ENCODE measurements at regions not wholly inside any gene's neighbourhood (a gene's known extent, or its start where the extent isn't known, plus 50 kb on each side); places are given as distances from the start of the nearest gene placed in this dataset.

DNA sequence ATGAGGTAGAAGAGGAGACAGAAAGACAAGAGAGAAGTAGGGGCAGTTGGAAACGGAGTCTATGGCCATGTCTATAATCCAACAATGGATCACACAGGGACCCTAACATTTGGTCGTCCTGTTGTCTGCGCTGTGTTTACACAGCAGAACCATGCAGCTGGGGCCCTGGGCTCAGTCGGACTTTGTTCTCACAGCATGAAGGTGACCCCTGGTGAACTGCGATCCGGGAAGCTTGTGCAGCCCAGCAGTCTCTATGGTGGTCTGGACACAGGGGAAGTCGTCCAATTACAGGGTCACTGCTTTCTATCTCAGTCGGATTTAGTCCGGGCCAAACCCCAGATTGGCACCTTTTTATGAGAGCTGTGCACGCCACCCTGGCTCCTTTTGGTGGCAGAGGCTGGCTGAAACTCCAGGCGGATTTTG is 153.6 kb downstream of the FOXA2 start (continued):
- TF ChIP-seq, protein P1, sequence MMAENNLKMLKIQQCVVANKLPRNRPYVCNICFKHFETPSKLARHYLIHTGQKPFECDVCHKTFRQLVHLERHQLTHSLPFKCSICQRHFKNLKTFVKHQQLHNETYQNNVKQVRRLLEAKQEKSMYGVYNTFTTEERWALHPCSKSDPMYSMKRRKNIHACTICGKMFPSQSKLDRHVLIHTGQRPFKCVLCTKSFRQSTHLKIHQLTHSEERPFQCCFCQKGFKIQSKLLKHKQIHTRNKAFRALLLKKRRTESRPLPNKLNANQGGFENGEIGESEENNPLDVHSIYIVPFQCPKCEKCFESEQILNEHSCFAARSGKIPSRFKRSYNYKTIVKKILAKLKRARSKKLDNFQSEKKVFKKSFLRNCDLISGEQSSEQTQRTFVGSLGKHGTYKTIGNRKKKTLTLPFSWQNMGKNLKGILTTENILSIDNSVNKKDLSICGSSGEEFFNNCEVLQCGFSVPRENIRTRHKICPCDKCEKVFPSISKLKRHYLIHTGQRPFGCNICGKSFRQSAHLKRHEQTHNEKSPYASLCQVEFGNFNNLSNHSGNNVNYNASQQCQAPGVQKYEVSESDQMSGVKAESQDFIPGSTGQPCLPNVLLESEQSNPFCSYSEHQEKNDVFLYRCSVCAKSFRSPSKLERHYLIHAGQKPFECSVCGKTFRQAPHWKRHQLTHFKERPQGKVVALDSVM (CRISPR knock-in tag; IDR thresholded peaks at IDR 0.05) = no peak
- TF ChIP-seq MYC (CRISPR knock-in tag; IDR thresholded peaks at IDR 0.05; ENCODE audit: borderline replicate concordance) (peak; percentile 93), CENPX (CRISPR knock-in tag; IDR thresholded peaks at IDR 0.05) (no peak), NKX3-1 (CRISPR knock-in tag; IDR thresholded peaks at IDR 0.05) (peak; percentile 44; the same call in 1 of the 2 replicates), ONECUT2 (CRISPR knock-in tag; IDR thresholded peaks at IDR 0.05) (peak; percentile 66; the same call in 1 of the 2 replicates), ARNT (IDR thresholded peaks at IDR 0.05) (no peak), SAFB2 (CRISPR knock-in tag; IDR thresholded peaks at IDR 0.05; ENCODE audit: borderline replicate concordance, low read depth) (no peak; the same call in 1 of the 2 replicates), MTA1 (CRISPR knock-in tag; IDR thresholded peaks at IDR 0.05; ENCODE audit: borderline replicate concordance) (peak; percentile 97), CBX2 (IDR thresholded peaks at IDR 0.05; ENCODE audit: low read depth, low read length) (no peak), CBX2 (CRISPR knock-in tag; IDR thresholded peaks at IDR 0.05; ENCODE audit: low read depth) (no peak), ZNF101 (CRISPR knock-in tag; IDR thresholded peaks at IDR 0.05; ENCODE audit: borderline replicate concordance, low read depth) (no peak), POLR2AphosphoS2 (IDR thresholded peaks at IDR 0.05; ENCODE audit: low read depth, low read length) (no peak), ETV6 (CRISPR knock-in tag; conservative IDR thresholded peaks at IDR 0.05) (peak; percentile 61; the same call in 1 of the 2 replicates), ZNF724P (CRISPR knock-in tag; IDR thresholded peaks at IDR 0.05; ENCODE audit: borderline replicate concordance) (no peak; the same call in 1 of the 2 replicates)
- TF ChIP-seq, protein P2, sequence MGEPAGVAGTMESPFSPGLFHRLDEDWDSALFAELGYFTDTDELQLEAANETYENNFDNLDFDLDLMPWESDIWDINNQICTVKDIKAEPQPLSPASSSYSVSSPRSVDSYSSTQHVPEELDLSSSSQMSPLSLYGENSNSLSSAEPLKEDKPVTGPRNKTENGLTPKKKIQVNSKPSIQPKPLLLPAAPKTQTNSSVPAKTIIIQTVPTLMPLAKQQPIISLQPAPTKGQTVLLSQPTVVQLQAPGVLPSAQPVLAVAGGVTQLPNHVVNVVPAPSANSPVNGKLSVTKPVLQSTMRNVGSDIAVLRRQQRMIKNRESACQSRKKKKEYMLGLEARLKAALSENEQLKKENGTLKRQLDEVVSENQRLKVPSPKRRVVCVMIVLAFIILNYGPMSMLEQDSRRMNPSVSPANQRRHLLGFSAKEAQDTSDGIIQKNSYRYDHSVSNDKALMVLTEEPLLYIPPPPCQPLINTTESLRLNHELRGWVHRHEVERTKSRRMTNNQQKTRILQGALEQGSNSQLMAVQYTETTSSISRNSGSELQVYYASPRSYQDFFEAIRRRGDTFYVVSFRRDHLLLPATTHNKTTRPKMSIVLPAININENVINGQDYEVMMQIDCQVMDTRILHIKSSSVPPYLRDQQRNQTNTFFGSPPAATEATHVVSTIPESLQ (CRISPR knock-in tag; conservative IDR thresholded peaks at IDR 0.05) = no peak
- TF ChIP-seq, protein P3, sequence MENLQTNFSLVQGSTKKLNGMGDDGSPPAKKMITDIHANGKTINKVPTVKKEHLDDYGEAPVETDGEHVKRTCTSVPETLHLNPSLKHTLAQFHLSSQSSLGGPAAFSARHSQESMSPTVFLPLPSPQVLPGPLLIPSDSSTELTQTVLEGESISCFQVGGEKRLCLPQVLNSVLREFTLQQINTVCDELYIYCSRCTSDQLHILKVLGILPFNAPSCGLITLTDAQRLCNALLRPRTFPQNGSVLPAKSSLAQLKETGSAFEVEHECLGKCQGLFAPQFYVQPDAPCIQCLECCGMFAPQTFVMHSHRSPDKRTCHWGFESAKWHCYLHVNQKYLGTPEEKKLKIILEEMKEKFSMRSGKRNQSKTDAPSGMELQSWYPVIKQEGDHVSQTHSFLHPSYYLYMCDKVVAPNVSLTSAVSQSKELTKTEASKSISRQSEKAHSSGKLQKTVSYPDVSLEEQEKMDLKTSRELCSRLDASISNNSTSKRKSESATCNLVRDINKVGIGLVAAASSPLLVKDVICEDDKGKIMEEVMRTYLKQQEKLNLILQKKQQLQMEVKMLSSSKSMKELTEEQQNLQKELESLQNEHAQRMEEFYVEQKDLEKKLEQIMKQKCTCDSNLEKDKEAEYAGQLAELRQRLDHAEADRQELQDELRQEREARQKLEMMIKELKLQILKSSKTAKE (CRISPR knock-in tag; IDR thresholded peaks at IDR 0.05; ENCODE audit: borderline replicate concordance) = peak; percentile 95
- TF ChIP-seq, protein P4, sequence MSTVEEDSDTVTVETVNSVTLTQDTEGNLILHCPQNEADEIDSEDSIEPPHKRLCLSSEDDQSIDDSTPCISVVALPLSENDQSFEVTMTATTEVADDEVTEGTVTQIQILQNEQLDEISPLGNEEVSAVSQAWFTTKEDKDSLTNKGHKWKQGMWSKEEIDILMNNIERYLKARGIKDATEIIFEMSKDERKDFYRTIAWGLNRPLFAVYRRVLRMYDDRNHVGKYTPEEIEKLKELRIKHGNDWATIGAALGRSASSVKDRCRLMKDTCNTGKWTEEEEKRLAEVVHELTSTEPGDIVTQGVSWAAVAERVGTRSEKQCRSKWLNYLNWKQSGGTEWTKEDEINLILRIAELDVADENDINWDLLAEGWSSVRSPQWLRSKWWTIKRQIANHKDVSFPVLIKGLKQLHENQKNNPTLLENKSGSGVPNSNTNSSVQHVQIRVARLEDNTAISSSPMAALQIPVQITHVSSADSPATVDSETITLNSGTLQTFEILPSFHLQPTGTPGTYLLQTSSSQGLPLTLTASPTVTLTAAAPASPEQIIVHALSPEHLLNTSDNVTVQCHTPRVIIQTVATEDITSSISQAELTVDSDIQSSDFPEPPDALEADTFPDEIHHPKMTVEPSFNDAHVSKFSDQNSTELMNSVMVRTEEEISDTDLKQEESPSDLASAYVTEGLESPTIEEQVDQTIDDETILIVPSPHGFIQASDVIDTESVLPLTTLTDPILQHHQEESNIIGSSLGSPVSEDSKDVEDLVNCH (CRISPR knock-in tag; IDR thresholded peaks at IDR 0.05) = no peak

All from HepG2 (cell line).